HepG2 (cell line): ENCODE measurements at regions not wholly inside any gene's neighbourhood (a gene's known extent, or its start where the extent isn't known, plus 50 kb on each side); places are given as distances from the start of the nearest gene placed in this dataset.

Experiments
- ATAC-seq: fragments of 200-7000 bp; cut with Tn5 transposase; 3 replicates; pipeline ENCODE4 v1.9.1; 2020; ENCODE audit warnings: mild to moderate bottlenecking, moderate library complexity
- BruUV-seq: library from RNA; stranded (reverse); fragments of 400-500 nt; replicated peaks from 2 replicates; lab custom pipeline; 2021; lab: Mats Ljungman, UMichigan
- CTCF ChIA-PET: fragments of 300-600 bp; formaldehyde crosslinking; extraction: SDS; loops from one replicate; lab custom pipeline; 2021; ENCODE audit warnings: low total read pairs, inconsistent platforms, low intra/inter-chr PET ratio; lab: Yijun Ruan, JAX
- POLR2A ChIA-PET: fragments of 350-600 bp; sonication (Branson Sonifier 250); formaldehyde crosslinking; loops from one replicate; lab custom pipeline; 2020; ENCODE audit warnings: antibody characterized with exemption, inconsistent platforms; lab: Yijun Ruan, JAX
- DNase-seq: peaks from one replicate; pipeline ENCODE4 v3.0.0-alpha.2; 2015; ENCODE audit warnings: low spot score
- FAIRE-seq: peaks from 3 replicates; lab custom pipeline; 2011; peaks lifted over from hg19 to GRCh38; lab: Jason Lieb, UNC
- H2AFZ ChIP-seq: one replicate; pipeline ENCODE4 v1.6.1; 2011; ENCODE audit warnings: low read length, inconsistent platforms
- H3K27ac ChIP-seq: fragments of 300-600 bp; 3 replicates; pipeline ENCODE4 v1.8.0; 2011; ENCODE audit warnings: mixed run types, mild to moderate bottlenecking, mixed read lengths, low read length, inconsistent platforms; ENCODE audit not compliant: insufficient read depth; ENCODE audit errors: extremely low read length
- H3K27me3 ChIP-seq, 2 experiments: fragments of 200-600 bp in 1 of 2; 2 replicates in 1 of 2; 3 replicates in 1 of 2; pipeline versions ENCODE4 v1.6.0 to v1.8.0; 2011; ENCODE audit warnings: low read length in 2 of 2, mild to moderate bottlenecking in 2 of 2, moderate library complexity in 2 of 2, inconsistent platforms in 1 of 2; ENCODE audit not compliant: insufficient read depth in 2 of 2, control insufficient read depth in 1 of 2
- H3K36me3 ChIP-seq, 2 experiments: fragments of 200-600 bp in 1 of 2; replicated peaks in 1 of 2; 2 replicates in 1 of 2; 3 replicates in 1 of 2; pipeline versions ENCODE4 v1.5.1 to v1.8.0; 2011; ENCODE audit warnings: low read length in 2 of 2, inconsistent platforms in 1 of 2; ENCODE audit not compliant: insufficient read depth in 2 of 2, control insufficient read depth in 1 of 2
- H3K4me1 ChIP-seq: 2 replicates; pipeline ENCODE4 v1.5.1; 2012; ENCODE audit warnings: low read length, inconsistent platforms; ENCODE audit not compliant: insufficient read depth
- H3K4me2 ChIP-seq: 2 replicates; pipeline ENCODE4 v1.6.0; 2011; ENCODE audit warnings: low read depth, low read length, inconsistent platforms
- H3K4me3 ChIP-seq, 3 experiments: fragments of 200-600 bp in 1 of 3; sonication (generic), shearing (Covaris generic) in 1 of 3; replicated peaks in 1 of 3; 2 replicates each; pipeline ENCODE4 v1.5.1; 2011 to 2016; ENCODE audit warnings: low read length in 3 of 3, inconsistent platforms in 2 of 3, low read depth in 2 of 3, mild to moderate bottlenecking in 2 of 3, control low read depth in 1 of 3, mixed read lengths in 1 of 3; ENCODE audit not compliant: insufficient read depth in 1 of 3
- H3K79me2 ChIP-seq: one replicate; pipeline ENCODE4 v1.6.1; 2011; ENCODE audit warnings: low read length, inconsistent platforms; ENCODE audit not compliant: insufficient read depth
- H3K9ac ChIP-seq: 2 replicates; pipeline ENCODE4 v1.6.0; 2011; ENCODE audit warnings: mild to moderate bottlenecking, low read depth, low read length, inconsistent platforms; ENCODE audit not compliant: insufficient read depth
- H3K9me3 ChIP-seq: 2 replicates; pipeline ENCODE4 v1.5.1; 2012; ENCODE audit warnings: mild to moderate bottlenecking, low read length
- H4K20me1 ChIP-seq: 2 replicates; pipeline ENCODE4 v1.6.0; 2011; ENCODE audit warnings: inconsistent platforms, mild to moderate bottlenecking, low read length, moderate library complexity; ENCODE audit not compliant: insufficient read depth
- HNF4G ChIP-seq, 2 experiments: sonication (generic) in 1 of 2; formaldehyde crosslinking in 1 of 2; IDR thresholded peaks; 2 replicates each; pipeline versions ENCODE4 v1.4.0 to v1.6.1; 2011 to 2020; ENCODE audit warnings: borderline replicate concordance in 2 of 2, low read depth in 2 of 2, mild to moderate bottlenecking in 2 of 2, low read length in 1 of 2, missing genetic modification reagents in 1 of 2, moderate library complexity in 1 of 2
- HNRNPUL1 ChIP-seq: fragments of 200-400 bp; formaldehyde crosslinking; IDR thresholded peaks from 2 replicates; pipeline ENCODE4 v1.6.1; 2017; ENCODE audit warnings: low read depth, mild to moderate bottlenecking, low read length, moderate library complexity
- ISX ChIP-seq: sonication (generic); formaldehyde crosslinking; conservative IDR thresholded peaks from 2 replicates; pipeline ENCODE4 v1.5.0; 2020; ENCODE audit warnings: missing genetic modification reagents
- MTF2 ChIP-seq: sonication (generic); formaldehyde crosslinking; IDR thresholded peaks from 2 replicates; pipeline ENCODE4 v1.5.0; 2020; ENCODE audit warnings: missing genetic modification reagents, borderline replicate concordance
- PCBP1 ChIP-seq: fragments of 200-400 bp; formaldehyde crosslinking; IDR thresholded peaks from 2 replicates; pipeline ENCODE4 v1.6.1; 2017; ENCODE audit warnings: mild to moderate bottlenecking, low read depth, low read length, borderline replicate concordance
- RAD21 ChIP-seq: fragments of 450-650 bp; formaldehyde crosslinking; IDR thresholded peaks from 2 replicates; pipeline ENCODE4 v1.5.0; 2020; ENCODE audit warnings: mild to moderate bottlenecking
- SIN3A ChIP-seq: IDR thresholded peaks from 2 replicates; pipeline ENCODE4 v1.6.1; 2011; ENCODE audit warnings: low read depth, mild to moderate bottlenecking, control low read depth, low read length, borderline replicate concordance
- TSC22D2 ChIP-seq: sonication (generic); formaldehyde crosslinking; IDR thresholded peaks from 2 replicates; pipeline ENCODE4 v1.5.1; 2020; ENCODE audit warnings: missing genetic modification reagents, mild to moderate bottlenecking, borderline replicate concordance
- ZMYM2 ChIP-seq: sonication (generic); formaldehyde crosslinking; IDR thresholded peaks from 2 replicates; pipeline ENCODE4 v1.8.0; 2022; ENCODE audit warnings: mild to moderate bottlenecking, missing genetic modification reagents
- ZNF446 ChIP-seq: sonication (generic); formaldehyde crosslinking; IDR thresholded peaks from 2 replicates; pipeline ENCODE4 v1.5.0; 2020; ENCODE audit warnings: mild to moderate bottlenecking, missing genetic modification reagents
- ZNF607 ChIP-seq: sonication (generic); formaldehyde crosslinking; IDR thresholded peaks from 2 replicates; pipeline ENCODE4 v1.5.1; 2020; ENCODE audit warnings: missing genetic modification reagents, mild to moderate bottlenecking, borderline replicate concordance
- ZSCAN29 ChIP-seq: sonication (generic); formaldehyde crosslinking; conservative IDR thresholded peaks from 2 replicates; pipeline ENCODE4 v1.4.0; 2020; ENCODE audit warnings: mild to moderate bottlenecking, missing genetic modification reagents
- WGBS: methylation state at CpG from one replicate; pipeline ENCODE4 v1.1.6; 2017; ENCODE audit warnings: low lambda C conversion rate; 5-methylcytosine and 5-hydroxymethylcytosine counted together
- in situ Hi-C: cut with HindIII; loops from 2 replicates; pipeline ENCODE4 v1.10.0; 2017; ENCODE audit warnings: low pct_unique_long_range_greater_than_20kb; ENCODE audit not compliant: extremely low pct_ligation_motif_present
- intact Hi-C: fragments of 100-400 bp; cut with micrococcal nuclease; formaldehyde crosslinking; loops from one replicate; pipeline ENCODE4 v1.10.0; 2022; ENCODE audit not compliant: unreplicated experiment
- TF ChIP-seq, protein P1 (sequence below): IDR thresholded peaks from 2 replicates; pipeline ENCODE4 v1.6.1; 2012; ENCODE audit warnings: low read depth, low read length, improper control_type of control experiment
- TF ChIP-seq, protein P2 (sequence below): sonication (generic); formaldehyde crosslinking; conservative IDR thresholded peaks from 2 replicates; pipeline ENCODE4 v1.4.0; 2020; ENCODE audit warnings: missing genetic modification reagents
- TF ChIP-seq, protein P3 (sequence below): sonication (generic); formaldehyde crosslinking; IDR thresholded peaks from 2 replicates; pipeline ENCODE4 v1.9.0; 2021; ENCODE audit warnings: missing genetic modification reagents, mild to moderate bottlenecking, borderline replicate concordance

DNA sequence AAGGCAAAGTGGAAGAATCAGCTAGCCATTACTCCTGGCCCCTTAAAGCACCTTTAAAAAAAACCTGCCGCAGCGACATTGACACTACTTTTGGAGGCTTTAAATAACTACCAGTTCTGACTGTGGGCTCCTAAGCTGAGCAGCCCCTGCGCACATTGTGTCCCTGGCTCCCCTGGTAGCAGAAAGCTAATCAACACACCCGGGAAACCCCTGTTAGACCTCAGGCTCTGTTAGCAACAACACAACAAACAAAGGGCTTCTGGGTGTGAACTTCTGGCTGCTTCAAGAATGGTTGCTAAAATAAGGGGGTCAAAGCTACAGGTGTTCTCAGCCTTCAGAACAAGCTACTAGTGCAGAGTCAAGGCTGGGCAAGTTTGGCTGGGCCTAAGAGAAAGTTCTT lies 83.6 kb downstream of the TMEM100 start (continued):
- TF ChIP-seq ZMYM2 (CRISPR knock-in tag): no peak

- Histone ChIP-seq H3K9ac (no peak overlapping the region), H4K20me1 (no peaks in the 10 kb centered on the region), H2AFZ (no peak overlapping the region), H3K4me1 (peaks cover 6% of the 10 kb centered on the region; the same call in 1 of the 2 replicates), H3K27me3 (peaks cover 0 to 15% of the 10 kb centered on the region in 2 experiments; a peak in 2 of 5 replicates), H3K36me3 (no peaks in the 10 kb centered on the region), H3K79me2 (no peaks in the 10 kb centered on the region), H3K4me2 (no peak overlapping the region), H3K4me3 (no peak overlapping the region), H3K9me3 (no peaks in the 10 kb centered on the region), H3K27ac (no peak overlapping the region)
- intact Hi-C loops: no loop called here
- no peak for ATAC-seq
- 8% methylated on average over 5 of the region's 5 CpGs for WGBS
- CTCF ChIA-PET: no interaction called here
- no peak for FAIRE-seq
- DNase-seq: no peak
- POLR2A ChIA-PET: no interaction called here
- BruUV-seq: no TSS peak
- in situ Hi-C loops: no loop called here
- TF ChIP-seq PCBP1 (no peak), TSC22D2 (CRISPR knock-in tag) (no peak), HNRNPUL1 (no peak), RAD21 (no peak), SIN3A (no peak), ISX (CRISPR knock-in tag) (no peak), ZNF446 (CRISPR knock-in tag) (no peak), ZNF607 (CRISPR knock-in tag) (no peak), ZSCAN29 (no peak), HNF4G (IDR thresholded peaks at IDR 0.05; ENCODE audit: borderline replicate concordance, low read depth, low read length) (no peak), HNF4G (CRISPR knock-in tag; IDR thresholded peaks at IDR 0.05; ENCODE audit: borderline replicate concordance, low read depth) (no peak), MTF2 (CRISPR knock-in tag) (no peak)
- TF ChIP-seq, protein P1, sequence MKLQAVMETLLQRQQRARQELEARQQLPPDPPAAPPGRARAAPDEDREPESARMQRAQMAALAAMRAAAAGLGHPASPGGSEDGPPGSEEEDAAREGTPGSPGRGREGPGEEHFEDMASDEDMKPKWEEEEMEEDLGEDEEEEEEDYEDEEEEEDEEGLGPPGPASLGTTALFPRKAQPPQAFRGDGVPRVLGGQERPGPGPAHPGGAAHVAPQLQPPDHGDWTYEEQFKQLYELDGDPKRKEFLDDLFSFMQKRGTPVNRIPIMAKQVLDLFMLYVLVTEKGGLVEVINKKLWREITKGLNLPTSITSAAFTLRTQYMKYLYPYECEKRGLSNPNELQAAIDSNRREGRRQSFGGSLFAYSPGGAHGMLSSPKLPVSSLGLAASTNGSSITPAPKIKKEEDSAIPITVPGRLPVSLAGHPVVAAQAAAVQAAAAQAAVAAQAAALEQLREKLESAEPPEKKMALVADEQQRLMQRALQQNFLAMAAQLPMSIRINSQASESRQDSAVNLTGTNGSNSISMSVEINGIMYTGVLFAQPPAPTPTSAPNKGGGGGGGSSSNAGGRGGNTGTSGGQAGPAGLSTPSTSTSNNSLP: no peak
- TF ChIP-seq, protein P2, sequence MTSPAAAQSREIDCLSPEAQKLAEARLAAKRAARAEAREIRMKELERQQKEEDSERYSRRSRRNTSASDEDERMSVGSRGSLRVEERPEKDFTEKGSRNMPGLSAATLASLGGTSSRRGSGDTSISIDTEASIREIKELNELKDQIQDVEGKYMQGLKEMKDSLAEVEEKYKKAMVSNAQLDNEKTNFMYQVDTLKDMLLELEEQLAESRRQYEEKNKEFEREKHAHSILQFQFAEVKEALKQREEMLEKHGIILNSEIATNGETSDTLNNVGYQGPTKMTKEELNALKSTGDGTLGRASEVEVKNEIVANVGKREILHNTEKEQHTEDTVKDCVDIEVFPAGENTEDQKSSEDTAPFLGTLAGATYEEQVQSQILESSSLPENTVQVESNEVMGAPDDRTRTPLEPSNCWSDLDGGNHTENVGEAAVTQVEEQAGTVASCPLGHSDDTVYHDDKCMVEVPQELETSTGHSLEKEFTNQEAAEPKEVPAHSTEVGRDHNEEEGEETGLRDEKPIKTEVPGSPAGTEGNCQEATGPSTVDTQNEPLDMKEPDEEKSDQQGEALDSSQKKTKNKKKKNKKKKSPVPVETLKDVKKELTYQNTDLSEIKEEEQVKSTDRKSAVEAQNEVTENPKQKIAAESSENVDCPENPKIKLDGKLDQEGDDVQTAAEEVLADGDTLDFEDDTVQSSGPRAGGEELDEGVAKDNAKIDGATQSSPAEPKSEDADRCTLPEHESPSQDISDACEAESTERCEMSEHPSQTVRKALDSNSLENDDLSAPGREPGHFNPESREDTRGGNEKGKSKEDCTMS: no peak
- TF ChIP-seq, protein P3, sequence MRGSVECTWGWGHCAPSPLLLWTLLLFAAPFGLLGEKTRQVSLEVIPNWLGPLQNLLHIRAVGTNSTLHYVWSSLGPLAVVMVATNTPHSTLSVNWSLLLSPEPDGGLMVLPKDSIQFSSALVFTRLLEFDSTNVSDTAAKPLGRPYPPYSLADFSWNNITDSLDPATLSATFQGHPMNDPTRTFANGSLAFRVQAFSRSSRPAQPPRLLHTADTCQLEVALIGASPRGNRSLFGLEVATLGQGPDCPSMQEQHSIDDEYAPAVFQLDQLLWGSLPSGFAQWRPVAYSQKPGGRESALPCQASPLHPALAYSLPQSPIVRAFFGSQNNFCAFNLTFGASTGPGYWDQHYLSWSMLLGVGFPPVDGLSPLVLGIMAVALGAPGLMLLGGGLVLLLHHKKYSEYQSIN: no peak
Measured at GRCh38 chr17:55635253-55635914, 87.3 kb downstream of the TMEM100 start.
